PC-9 (cell line): ENCODE measurements at regions not wholly inside any gene's neighbourhood (a gene's known extent, or its start where the extent isn't known, plus 50 kb on each side); places are given as distances from the start of the nearest gene placed in this dataset.
"Not testable (repeated sequence)": the region's sequence is repeated elsewhere in the genome, so short reads cannot be mapped to it uniquely, and the experiment has no call there.

Source experiments
- BruUV-seq: library from RNA; stranded (reverse); fragments of 400-500 nt; replicated peaks from 2 replicates; lab custom pipeline; 2021; lab: Mats Ljungman, UMichigan
- CTCF ChIA-PET: fragments of 300-600 bp; sonication (Branson Sonifier 250); formaldehyde crosslinking; loops from one replicate; lab custom pipeline; 2022; ENCODE audit warnings: antibody characterized with exemption; lab: Charles Lee
- POLR2A ChIA-PET: fragments of 300-600 bp; sonication (Branson Sonifier 250); formaldehyde crosslinking; loops from one replicate; lab custom pipeline; 2022; ENCODE audit warnings: antibody characterized with exemption; ENCODE audit not compliant: unreplicated experiment; lab: Charles Lee
- DNase-seq, 2 experiments: peaks; one replicate each; pipeline versions ENCODE4 v3.0.0 to v3.0.0-alpha.2; 2015 to 2022; ENCODE audit warnings: mixed read lengths in 1 of 2
- H2AFZ ChIP-seq: fragments of 200-600 bp; sonication (generic); 2 replicates; pipeline ENCODE4 v1.8.1; 2017; ENCODE audit warnings: antibody characterized with exemption
- H3F3A ChIP-seq: fragments of 200-600 bp; sonication (generic); 2 replicates; pipeline ENCODE4 v1.8.1; 2017; ENCODE audit warnings: antibody characterized with exemption, mild to moderate bottlenecking, low read depth; ENCODE audit not compliant: insufficient read depth
- H3K27ac ChIP-seq: fragments of 200-600 bp; sonication (generic); 2 replicates; pipeline ENCODE4 v1.6.1; 2016; ENCODE audit warnings: mixed run types
- H3K27me3 ChIP-seq: fragments of 200-600 bp; sonication (generic); 2 replicates; pipeline ENCODE4 v1.6.1; 2016; ENCODE audit warnings: low read depth, mixed run types; ENCODE audit not compliant: insufficient read depth
- H3K36me3 ChIP-seq: fragments of 200-600 bp; sonication (generic); 2 replicates; pipeline ENCODE4 v1.6.1; 2016; ENCODE audit warnings: low read depth, mixed run types
- H3K4me1 ChIP-seq: fragments of 200-600 bp; sonication (generic); replicated peaks from 2 replicates; pipeline ENCODE4 v1.6.1; 2016; ENCODE audit warnings: mixed run types; ENCODE audit not compliant: insufficient read depth
- H3K4me2 ChIP-seq: fragments of 200-600 bp; sonication (generic); 2 replicates; pipeline ENCODE4 v1.6.1; 2017; ENCODE audit warnings: mixed run types
- H3K4me3 ChIP-seq: fragments of 200-600 bp; sonication (generic); 2 replicates; pipeline ENCODE4 v1.6.1; 2016; ENCODE audit warnings: mixed run types
- H3K79me2 ChIP-seq: fragments of 200-600 bp; sonication (generic); 2 replicates; pipeline ENCODE4 v1.6.1; 2017; ENCODE audit warnings: low read depth, mixed run types
- H3K9me2 ChIP-seq: fragments of 200-600 bp; sonication (generic); 2 replicates; pipeline ENCODE4 v1.8.1; 2017; ENCODE audit warnings: mild to moderate bottlenecking; ENCODE audit not compliant: insufficient read depth
- H3K9me3 ChIP-seq: fragments of 200-600 bp; sonication (generic); 2 replicates; pipeline ENCODE4 v1.8.1; 2016; ENCODE audit warnings: low read depth; ENCODE audit not compliant: insufficient read depth
- H4K20me1 ChIP-seq: fragments of 200-600 bp; sonication (generic); 2 replicates; pipeline ENCODE4 v1.8.1; 2017; ENCODE audit not compliant: insufficient read depth
- EZH2 ChIP-seq: fragments of 200-600 bp; sonication (generic); IDR thresholded peaks from 2 replicates; pipeline ENCODE4 v1.8.0; 2017; ENCODE audit warnings: antibody characterized with exemption, low read depth
- intact Hi-C: fragments of 100-400 bp; cut with micrococcal nuclease; formaldehyde crosslinking; loops from one replicate; pipeline ENCODE4 v1.10.0; 2022; ENCODE audit not compliant: unreplicated experiment
- TF ChIP-seq, protein P1 (sequence below): fragments of 200-600 bp; sonication (generic); conservative IDR thresholded peaks from 2 replicates; pipeline ENCODE4 v1.6.1; 2017; ENCODE audit warnings: mixed run types, antibody characterized with exemption, mild to moderate bottlenecking, moderate library complexity

GRCh38 chr3:104080088-104080626, 1286.6 kb upstream of the ALCAM start:
- no peaks in the 10 kb centered on the region for H3F3A ChIP-seq
- ChIA-PET CTCF (no interaction called here), POLR2A (interaction anchor here (0.6 kb wide), 1 partner anchor 1097 kb away, joined by 9 read pairs; no protein-coding TSS in a partner anchor)
- H3K4me3 ChIP-seq = no peak overlapping the region
- no peak overlapping the region for H3K27ac ChIP-seq
- no peak overlapping the region for H3K4me2 ChIP-seq
- BruUV-seq = no TSS peak
- intact Hi-C loops = no loop called here
- H4K20me1 ChIP-seq = no peaks in the 10 kb centered on the region
- no peaks in the 10 kb centered on the region for H3K27me3 ChIP-seq
- no peaks in the 10 kb centered on the region for H3K9me2 ChIP-seq
- no peak for TF ChIP-seq EZH2
- TF ChIP-seq, protein P1, sequence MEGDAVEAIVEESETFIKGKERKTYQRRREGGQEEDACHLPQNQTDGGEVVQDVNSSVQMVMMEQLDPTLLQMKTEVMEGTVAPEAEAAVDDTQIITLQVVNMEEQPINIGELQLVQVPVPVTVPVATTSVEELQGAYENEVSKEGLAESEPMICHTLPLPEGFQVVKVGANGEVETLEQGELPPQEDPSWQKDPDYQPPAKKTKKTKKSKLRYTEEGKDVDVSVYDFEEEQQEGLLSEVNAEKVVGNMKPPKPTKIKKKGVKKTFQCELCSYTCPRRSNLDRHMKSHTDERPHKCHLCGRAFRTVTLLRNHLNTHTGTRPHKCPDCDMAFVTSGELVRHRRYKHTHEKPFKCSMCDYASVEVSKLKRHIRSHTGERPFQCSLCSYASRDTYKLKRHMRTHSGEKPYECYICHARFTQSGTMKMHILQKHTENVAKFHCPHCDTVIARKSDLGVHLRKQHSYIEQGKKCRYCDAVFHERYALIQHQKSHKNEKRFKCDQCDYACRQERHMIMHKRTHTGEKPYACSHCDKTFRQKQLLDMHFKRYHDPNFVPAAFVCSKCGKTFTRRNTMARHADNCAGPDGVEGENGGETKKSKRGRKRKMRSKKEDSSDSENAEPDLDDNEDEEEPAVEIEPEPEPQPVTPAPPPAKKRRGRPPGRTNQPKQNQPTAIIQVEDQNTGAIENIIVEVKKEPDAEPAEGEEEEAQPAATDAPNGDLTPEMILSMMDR = no peak
- H2AFZ ChIP-seq = no peak overlapping the region
- H3K4me1 ChIP-seq = no peaks in the 10 kb centered on the region
- no peaks in the 10 kb centered on the region for H3K79me2 ChIP-seq
- no peaks in the 10 kb centered on the region for H3K36me3 ChIP-seq
- H3K9me3 ChIP-seq = no peaks in the 10 kb centered on the region
- no peak for DNase-seq

DNA sequence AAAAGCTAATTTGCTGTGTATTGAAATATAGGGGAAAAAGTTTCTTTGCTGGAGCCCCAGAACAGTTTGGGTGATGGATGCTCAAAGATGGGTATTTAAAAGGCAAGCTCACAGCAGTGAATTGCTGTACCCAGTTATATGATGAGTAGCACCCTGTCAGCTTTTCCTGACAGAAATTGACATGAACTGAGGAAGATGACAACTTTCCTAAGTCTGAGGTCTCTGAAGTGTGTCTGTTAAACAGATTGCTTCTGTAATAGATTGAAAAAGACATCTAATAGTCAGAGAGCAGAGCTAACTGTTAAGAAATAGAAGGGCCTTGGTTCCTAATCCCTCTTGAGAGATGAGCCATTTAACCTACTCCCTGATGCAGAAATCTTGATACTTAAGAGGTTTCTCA, 1278.0 kb upstream of the ALCAM start:
- TF ChIP-seq, protein P1 = no peak
- no peak for TF ChIP-seq EZH2
- ChIA-PET POLR2A (no interaction called here), CTCF (no interaction called here)
- H3K27me3 ChIP-seq = no peaks in the 10 kb centered on the region
- H4K20me1 ChIP-seq = no peaks in the 10 kb centered on the region
- H3F3A ChIP-seq = no peaks in the 10 kb centered on the region
- H3K4me1 ChIP-seq = no peaks in the 10 kb centered on the region
- no peak overlapping the region for H3K27ac ChIP-seq
- H3K9me2 ChIP-seq = no peaks in the 10 kb centered on the region
- H3K79me2 ChIP-seq = no peaks in the 10 kb centered on the region
- no TSS peak for BruUV-seq
- intact Hi-C loops = no loop called here
- no peaks in the 10 kb centered on the region; the same call in 1 of the 2 replicates for H3K9me3 ChIP-seq
- no peak overlapping the region for H3K4me2 ChIP-seq
- H3K36me3 ChIP-seq = no peaks in the 10 kb centered on the region
- DNase-seq = no peak
- no peak overlapping the region for H3K4me3 ChIP-seq
- no peak overlapping the region for H2AFZ ChIP-seq

GRCh38 chr3:104089987-104090386, 1276.7 kb upstream of the ALCAM start:
- H4K20me1 ChIP-seq, DNase-seq, POLR2A ChIA-PET, BruUV-seq, H3K4me2 ChIP-seq, CTCF ChIA-PET, H3K9me3 ChIP-seq, H3K36me3 ChIP-seq, H3K4me1 ChIP-seq, H3K27ac ChIP-seq, H3K79me2 ChIP-seq, intact Hi-C loops, H2AFZ ChIP-seq, H3K4me3 ChIP-seq, H3K27me3 ChIP-seq, H3F3A ChIP-seq, H3K9me2 ChIP-seq: not testable (repeated sequence)

DNA sequence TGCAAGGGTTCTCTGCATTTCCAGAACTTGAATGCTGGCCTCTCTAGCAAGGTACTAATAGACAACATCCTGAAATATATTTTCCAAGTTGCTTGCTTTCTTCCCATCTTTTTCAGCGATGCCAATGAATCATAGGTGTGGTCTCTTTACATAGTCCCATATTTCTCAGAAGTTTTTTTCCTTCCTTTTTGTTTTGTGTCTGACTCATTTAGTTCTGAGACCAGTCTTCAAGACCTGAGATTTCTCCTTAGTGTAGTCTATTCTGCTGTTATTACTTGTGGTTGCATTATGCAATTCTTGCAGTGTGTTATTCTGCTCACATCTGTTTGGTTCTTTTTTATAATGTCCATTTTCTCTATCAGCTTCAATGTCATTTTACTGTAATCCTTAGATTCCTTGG, 1265.0 kb upstream of the ALCAM start:
- Histone ChIP-seq H3K27me3 (no peaks in the 10 kb centered on the region), H3K4me2 (no peak overlapping the region), H4K20me1 (no peaks in the 10 kb centered on the region), H3K4me3 (no peak overlapping the region), H3K27ac (no peak overlapping the region), H3K9me2 (no peaks in the 10 kb centered on the region), H3K36me3 (no peaks in the 10 kb centered on the region), H3K79me2 (no peaks in the 10 kb centered on the region), H3F3A (no peaks in the 10 kb centered on the region), H2AFZ (no peak overlapping the region; the same call in 1 of the 2 replicates), H3K9me3 (no peaks in the 10 kb centered on the region), H3K4me1 (no peaks in the 10 kb centered on the region)
- no peak for TF ChIP-seq EZH2
- TF ChIP-seq, protein P1 = no peak
- ChIA-PET CTCF (no interaction called here), POLR2A (no interaction called here)
- BruUV-seq = no TSS peak
- intact Hi-C loops = loop anchor here (2.0 to 10.0 kb wide), 2 partner anchors 1267 to 1413 kb away; no protein-coding TSS in a partner anchor
- no peak for DNase-seq
